H1 (cell line): ENCODE measurements at regions not wholly inside any gene's neighbourhood (a gene's known extent, or its start where the extent isn't known, plus 50 kb on each side); places are given as distances from the start of the nearest gene placed in this dataset.

Source experiments
- CTCF ChIA-PET: fragments of 300-600 bp; sonication (Branson Sonifier 250); formaldehyde crosslinking; loops from one replicate; lab custom pipeline; 2021; ENCODE audit not compliant: partially characterized antibody; lab: Charles Lee
- POLR2A ChIA-PET: fragments of 300-600 bp; sonication (Branson Sonifier 250); formaldehyde crosslinking; loops from one replicate; lab custom pipeline; 2021; ENCODE audit warnings: inconsistent platforms; ENCODE audit not compliant: partially characterized antibody; lab: Charles Lee
- DNase-seq, 2 experiments: peaks; one replicate each; pipeline versions ENCODE4 v3.0.0 to v3.0.0-alpha.2; 2010 to 2022; ENCODE audit warnings: low spot score in 2 of 2, low read depth in 1 of 2, mixed read lengths in 1 of 2
- FAIRE-seq: peaks from 2 replicates; lab custom pipeline; 2011; peaks lifted over from hg19 to GRCh38; lab: Jason Lieb, UNC
- H2AFZ ChIP-seq: 2 replicates; pipeline ENCODE4 v1.8.1; 2012; ENCODE audit warnings: low read length, inconsistent platforms
- H2AK5ac ChIP-seq: 2 replicates; pipeline ENCODE4 v1.6.1; 2013; ENCODE audit warnings: low read depth, low read length
- H2BK120ac ChIP-seq: replicated peaks from 2 replicates; pipeline ENCODE3; 2013; ENCODE audit warnings: low read depth, low read length, inconsistent platforms
- H2BK12ac ChIP-seq: 2 replicates; pipeline ENCODE4 v1.6.1; 2013; ENCODE audit warnings: low read depth, low read length
- H2BK15ac ChIP-seq: 2 replicates; pipeline ENCODE4 v1.6.1; 2013; ENCODE audit warnings: low read length
- H2BK20ac ChIP-seq: 2 replicates; pipeline ENCODE4 v1.6.1; 2013; ENCODE audit warnings: low read length
- H2BK5ac ChIP-seq: 2 replicates; pipeline ENCODE4 v1.6.1; 2013; ENCODE audit warnings: low read depth, low read length
- H3K14ac ChIP-seq: 2 replicates; pipeline ENCODE4 v1.6.1; 2013; ENCODE audit warnings: inconsistent platforms; ENCODE audit not compliant: insufficient read length
- H3K18ac ChIP-seq: 2 replicates; pipeline ENCODE4 v1.6.1; 2013; ENCODE audit warnings: low read length; ENCODE audit errors: extremely low read depth
- H3K23ac ChIP-seq: 2 replicates; pipeline ENCODE4 v1.6.1; 2013; ENCODE audit warnings: inconsistent platforms; ENCODE audit not compliant: insufficient read length
- H3K23me2 ChIP-seq: 2 replicates; pipeline ENCODE4 v1.6.1; 2013; ENCODE audit warnings: low read depth, low read length
- H3K27ac ChIP-seq: 2 replicates; pipeline ENCODE4 v1.6.1; 2011; ENCODE audit warnings: low read depth, low read length, inconsistent platforms
- H3K27me3 ChIP-seq, 4 experiments: replicated peaks in 1 of 4; 1 replicate in 1 of 4; 2 replicates in 3 of 4; pipeline versions ENCODE4 v1.6.1 to v1.8.1; 2011 to 2013; ENCODE audit warnings: low read length in 3 of 4, mild to moderate bottlenecking in 3 of 4, inconsistent platforms in 2 of 4, mixed read lengths in 2 of 4, moderate library complexity in 1 of 4; ENCODE audit not compliant: control insufficient read depth in 3 of 4, insufficient read depth in 3 of 4; ENCODE audit errors: extremely low read depth in 1 of 4
- H3K36me3 ChIP-seq, 4 experiments: 2 replicates each; pipeline versions ENCODE4 v1.6.1 to v1.8.1; 2011 to 2013; ENCODE audit warnings: mild to moderate bottlenecking in 4 of 4, low read length in 3 of 4, moderate library complexity in 2 of 4, control low read depth in 1 of 4, inconsistent platforms in 1 of 4; ENCODE audit not compliant: insufficient read depth in 4 of 4, control insufficient read depth in 2 of 4
- H3K4ac ChIP-seq: replicated peaks from 2 replicates; pipeline ENCODE3; 2013; ENCODE audit warnings: low read length, low read depth, mixed read lengths, inconsistent platforms; ENCODE audit not compliant: insufficient read length
- H3K4me1 ChIP-seq, 4 experiments: replicated peaks in 1 of 4; 1 replicate in 1 of 4; 2 replicates in 3 of 4; pipeline versions ENCODE4 v1.6.1 to v1.8.1; 2011 to 2013; ENCODE audit warnings: low read length in 3 of 4, inconsistent platforms in 2 of 4, mixed read lengths in 1 of 4; ENCODE audit not compliant: insufficient read depth in 4 of 4, control insufficient read depth in 3 of 4
- H3K4me2 ChIP-seq, 2 experiments: 2 replicates each; pipeline versions ENCODE4 v1.6.1 to v1.8.1; 2011 to 2013; ENCODE audit warnings: low read depth in 2 of 2, low read length in 2 of 2, control low read depth in 1 of 2, inconsistent platforms in 1 of 2, mild to moderate bottlenecking in 1 of 2; ENCODE audit not compliant: insufficient read depth in 1 of 2
- H3K4me3 ChIP-seq, 4 experiments: fragments of 200-600, 300-600 bp in 1 of 4; sonication (generic), shearing (Covaris generic), sonication (Bioruptor Twin) in 1 of 4; 2 replicates each; pipeline versions ENCODE4 v1.5.1 to v1.8.1; 2011 to 2016; ENCODE audit warnings: low read length in 4 of 4, low read depth in 3 of 4, control low read depth in 2 of 4, inconsistent platforms in 2 of 4, mild to moderate bottlenecking in 2 of 4, mixed read lengths in 1 of 4, moderate library complexity in 1 of 4; ENCODE audit not compliant: insufficient read depth in 2 of 4; ENCODE audit errors: extremely low read depth in 1 of 4
- H3K56ac ChIP-seq: replicated peaks from 2 replicates; pipeline ENCODE3; 2013; ENCODE audit warnings: low read depth, mild to moderate bottlenecking, mixed read lengths, low read length, inconsistent platforms; ENCODE audit not compliant: insufficient read length
- H3K79me1 ChIP-seq: 2 replicates; pipeline ENCODE4 v1.6.1; 2013; ENCODE audit warnings: low read depth, low read length, control low read depth
- H3K79me2 ChIP-seq, 2 experiments: 2 replicates each; pipeline versions ENCODE4 v1.6.1 to v1.8.1; 2012 to 2013; ENCODE audit warnings: low read length in 2 of 2, mild to moderate bottlenecking in 2 of 2, inconsistent platforms in 1 of 2; ENCODE audit not compliant: insufficient read depth in 2 of 2, control insufficient read depth in 1 of 2
- H3K9ac ChIP-seq, 4 experiments: replicated peaks in 1 of 4; 1 replicate in 1 of 4; 2 replicates in 3 of 4; pipeline versions ENCODE4 v1.6.1 to v1.8.1; 2011 to 2013; ENCODE audit warnings: low read depth in 3 of 4, low read length in 3 of 4, control low read depth in 2 of 4, mild to moderate bottlenecking in 2 of 4, moderate library complexity in 2 of 4, inconsistent platforms in 1 of 4; ENCODE audit errors: extremely low read depth in 1 of 4
- H3K9me3 ChIP-seq, 2 experiments: 2 replicates each; pipeline versions ENCODE4 v1.6.1 to v1.8.1; 2012 to 2013; ENCODE audit warnings: mild to moderate bottlenecking in 2 of 2, moderate library complexity in 2 of 2, control low read depth in 1 of 2, inconsistent platforms in 1 of 2, low read depth in 1 of 2, low read length in 1 of 2, mixed read lengths in 1 of 2; ENCODE audit not compliant: insufficient read depth in 2 of 2
- H4K20me1 ChIP-seq, 2 experiments: replicated peaks in 1 of 2; 2 replicates each; pipeline versions ENCODE3 to v1.8.1; 2011 to 2013; ENCODE audit warnings: inconsistent platforms in 2 of 2, low read length in 2 of 2, mild to moderate bottlenecking in 1 of 2; ENCODE audit not compliant: insufficient read depth in 2 of 2, control insufficient read depth in 1 of 2
- H4K5ac ChIP-seq: 2 replicates; pipeline ENCODE4 v1.6.1; 2013; ENCODE audit warnings: low read length, low read depth, mixed read lengths, inconsistent platforms; ENCODE audit not compliant: insufficient read length
- H4K8ac ChIP-seq: 2 replicates; pipeline ENCODE4 v1.8.0; 2013; ENCODE audit warnings: mild to moderate bottlenecking, moderate library complexity, low read length, inconsistent platforms; ENCODE audit not compliant: insufficient read depth; ENCODE audit errors: extremely low read depth
- H4K91ac ChIP-seq: replicated peaks from 2 replicates; pipeline ENCODE3; 2013; ENCODE audit warnings: low read length, mixed read lengths, inconsistent platforms; ENCODE audit not compliant: insufficient read length
- ASH2L ChIP-seq: fragments of 200-600, 300-600 bp; sonication (generic); IDR thresholded peaks from one replicate; pipeline ENCODE4 v1.7.1; 2017; ENCODE audit warnings: low read length
- BACH1 ChIP-seq: IDR thresholded peaks from 2 replicates; pipeline ENCODE4 v1.6.1; 2012; ENCODE audit warnings: low read length, improper control_type of control experiment
- CBX5 ChIP-seq: fragments of 300-800, 300-1000 bp; sonication (generic); IDR thresholded peaks from 2 replicates; pipeline ENCODE4 v1.7.1; 2016; ENCODE audit warnings: antibody characterized with exemption, low read length, low read depth
- FOSL1 ChIP-seq: IDR thresholded peaks from 2 replicates; pipeline ENCODE4 v1.6.1; 2011; ENCODE audit warnings: mild to moderate bottlenecking, low read depth, low read length, moderate library complexity; ENCODE audit not compliant: insufficient read depth
- KDM4A ChIP-seq: IDR thresholded peaks from one replicate; pipeline ENCODE4 v1.7.1; 2012; ENCODE audit warnings: low read depth, mild to moderate bottlenecking, moderate library complexity, low read length, inconsistent platforms; ENCODE audit not compliant: severe bottlenecking
- KDM5A ChIP-seq: fragments of 200-600 bp; IDR thresholded peaks from 2 replicates; pipeline ENCODE4 v1.7.1; 2012; ENCODE audit warnings: mild to moderate bottlenecking, low read length, inconsistent platforms, mixed read lengths
- POLR2A ChIP-seq, 2 experiments: IDR thresholded peaks; 1 replicate in 1 of 2; 2 replicates in 1 of 2; pipeline ENCODE4 v1.6.1; 2011; ENCODE audit warnings: low read depth in 2 of 2, low read length in 2 of 2, mild to moderate bottlenecking in 2 of 2; ENCODE audit errors: control extremely low read depth in 1 of 2
- RXRA ChIP-seq: IDR thresholded peaks from 2 replicates; pipeline ENCODE4 v1.6.1; 2011; ENCODE audit warnings: low read depth, mild to moderate bottlenecking, low read length, moderate library complexity; ENCODE audit not compliant: insufficient read depth
- SP2 ChIP-seq: IDR thresholded peaks from 2 replicates; pipeline ENCODE4 v1.6.1; 2012; ENCODE audit warnings: mild to moderate bottlenecking, low read length, inconsistent platforms
- TAF1 ChIP-seq: IDR thresholded peaks from 2 replicates; pipeline ENCODE4 v1.6.1; 2011; ENCODE audit warnings: mild to moderate bottlenecking, low read depth, low read length
- TBP ChIP-seq: IDR thresholded peaks from 2 replicates; pipeline ENCODE4 v1.6.1; 2011; ENCODE audit warnings: low read depth, low read length, improper control_type of control experiment
- ZNF274 ChIP-seq: IDR thresholded peaks from 2 replicates; pipeline ENCODE4 v1.7.0; 2012; ENCODE audit warnings: low read length, borderline replicate concordance; ENCODE audit errors: extremely low read depth
- WGBS, 2 experiments: shearing (Covaris generic) in 1 of 2; methylation state at CpG; one replicate each; pipeline versions ENCODE4 v1.1.6 to v1.1.7; 2013 to 2015; ENCODE audit warnings: low lambda C conversion rate in 2 of 2, mixed read lengths in 2 of 2, inconsistent platforms in 1 of 2, low coverage in 1 of 2, missing lambda C conversion rate in 1 of 2; ENCODE audit not compliant: insufficient replicate concordance in 2 of 2, insufficient coverage in 1 of 2, insufficient read length in 1 of 2; ENCODE audit errors: extremely low coverage in 1 of 2, missing lambda C conversion rate in 1 of 2; 5-methylcytosine and 5-hydroxymethylcytosine counted together

GRCh38 chr2:76326636-76327035, 615.9 kb upstream of the GCFC2 start:
- Histone ChIP-seq H3K36me3 (no peaks in the 10 kb centered on the region), H2AFZ (no peak overlapping the region), H3K9me3 (no peaks in the 10 kb centered on the region), H3K9ac (no peak overlapping the region), H2BK120ac (no peak overlapping the region), H3K23ac (no peak overlapping the region), H3K4me1 (no peaks in the 10 kb centered on the region), H4K91ac (no peak overlapping the region), H3K18ac (no peak overlapping the region), H2BK15ac (no peak overlapping the region), H2BK20ac (no peak overlapping the region), H2BK12ac (no peak overlapping the region), H3K27me3 (no peaks in the 10 kb centered on the region), H4K20me1 (no peaks in the 10 kb centered on the region), H2AK5ac (no peak overlapping the region), H3K4me3 (no peak overlapping the region), H4K8ac (no peak overlapping the region), H3K79me2 (no peaks in the 10 kb centered on the region), H2BK5ac (no peak overlapping the region), H3K27ac (no peak overlapping the region), H3K23me2 (no peaks in the 10 kb centered on the region), H3K79me1 (no peaks in the 10 kb centered on the region), H3K56ac (no peak overlapping the region), H3K4ac (no peak overlapping the region), H3K4me2 (no peak overlapping the region), H4K5ac (no peak overlapping the region), H3K14ac (no peak overlapping the region)
- POLR2A ChIA-PET, result no interaction called here
- FAIRE-seq (no peak), DNase-seq (no peak)
- WGBS, 2 experiments, result 94% methylated on average over 1 of the region's 1 CpG; no CpG with 5 or more reads in 1 of the 2 experiments
- CTCF ChIA-PET, result no interaction called here
- no peak for TF ChIP-seq KDM5A
- no peak for TF ChIP-seq ASH2L
- no peak for TF ChIP-seq SP2
- TF ChIP-seq FOSL1, result no peak
- no peak for TF ChIP-seq BACH1
- no peak for TF ChIP-seq POLR2A (IDR thresholded peaks at IDR 0.05; ENCODE audit: control extremely low read depth in 1 of 2, low read depth in 2 of 2, low read length in 2 of 2)
- no peak for TF ChIP-seq KDM4A
- TF ChIP-seq TAF1, result no peak
- no peak for TF ChIP-seq RXRA
- no peak for TF ChIP-seq TBP
- no peak for TF ChIP-seq CBX5
- no peak for TF ChIP-seq ZNF274
